Peyer's patch (tissue), 4 donors: ENCODE measurements at regions not wholly inside any gene's neighbourhood (a gene's known extent, or its start where the extent isn't known, plus 50 kb on each side); places are given as distances from the start of the nearest gene placed in this dataset.
"Not testable (repeated sequence)": the region's sequence is repeated elsewhere in the genome, so short reads cannot be mapped to it uniquely, and the experiment has no call there.

ENCODE experiments used
- CTCF ChIP-seq, 6 experiments: fragments of 450-650 bp in 4 of 6; fragments of 200-600 bp in 2 of 6; sonication (generic) in 1 of 6; IDR thresholded peaks; one replicate each; pipeline ENCODE4 v1.5.1; 2017 to 2019; ENCODE audit warnings: antibody characterized with exemption in 6 of 6, mild to moderate bottlenecking in 3 of 6, moderate library complexity in 1 of 6
- POLR2A ChIP-seq, 2 donors: fragments of 450-650 bp; IDR thresholded peaks; one replicate each; pipeline ENCODE4 v1.5.1; 2017; ENCODE audit warnings: antibody characterized with exemption in 2 of 2, mild to moderate bottlenecking in 2 of 2, moderate library complexity in 2 of 2

- not testable (repeated sequence) for TF ChIP-seq CTCF, POLR2A (IDR thresholded peaks at IDR 0.05)
Observed at GRCh38 chr4:8943367-8943766, 71.7 kb upstream of the HMX1 start.
